Right lobe of liver (tissue), 6 donors: ENCODE measurements at regions not wholly inside any gene's neighbourhood (a gene's known extent, or its start where the extent isn't known, plus 50 kb on each side); places are given as distances from the start of the nearest gene placed in this dataset.

Experiments used
- ATAC-seq, 4 donors: fragments of 200-7000 bp; cut with Tn5 transposase; one replicate each; pipeline ENCODE4 v1.9.1; 2020; ENCODE audit warnings: mild to moderate bottlenecking in 4 of 4, moderate library complexity in 4 of 4
- DNase-seq, 3 donors: peaks; one replicate each; pipeline ENCODE4 v3.0.0-alpha.2; 2020
- H3K27ac ChIP-seq, 3 donors: fragments of 200-600 bp; one replicate each; pipeline ENCODE4 v1.8.0; 2022
- H3K27me3 ChIP-seq, 2 donors: fragments of 200-600 bp; one replicate each; pipeline ENCODE4 v1.8.0; 2022
- H3K36me3 ChIP-seq, 4 donors: fragments of 200-600 bp; sonication (generic) in 1 of 4; one replicate each; pipeline versions ENCODE4 v1.5.1 to v1.8.0; 2017 to 2022; ENCODE audit warnings: control low read depth in 1 of 4
- H3K4me1 ChIP-seq, 4 donors: fragments of 200-600 bp; sonication (generic) in 1 of 4; one replicate each; pipeline versions ENCODE4 v1.5.1 to v1.8.0; 2017 to 2022; ENCODE audit warnings: control low read depth in 1 of 4
- H3K4me3 ChIP-seq, 3 donors: fragments of 200-600 bp; one replicate each; pipeline ENCODE4 v1.8.0; 2022
- H3K9me3 ChIP-seq, 4 donors: fragments of 200-600 bp; sonication (generic) in 1 of 4; one replicate each; pipeline versions ENCODE4 v1.5.1 to v1.8.0; 2017 to 2022; ENCODE audit warnings: control low read depth in 1 of 4
- POLR2A ChIP-seq: fragments of 450-650 bp; IDR thresholded peaks from one replicate; pipeline ENCODE4 v1.6.1; 2017; ENCODE audit warnings: antibody characterized with exemption, mild to moderate bottlenecking
- WGBS: methylation state at CpG from one replicate; pipeline ENCODE4 v1.1.6; 2018; ENCODE audit warnings: low coverage, low lambda C conversion rate; ENCODE audit not compliant: insufficient coverage; ENCODE audit errors: missing lambda C conversion rate; 5-methylcytosine and 5-hydroxymethylcytosine counted together
- intact Hi-C, 2 donors: fragments of 100-400 bp; cut with DNase I; formaldehyde crosslinking; loops; one replicate each; pipeline versions ENCODE4 v1.11.2 to v1.14.1; 2022
- TF ChIP-seq, protein P1 (sequence below), 4 donors: fragments of 200-600 bp in 3 of 4; fragments of 450-650 bp in 1 of 4; IDR thresholded peaks; one replicate each; pipeline versions ENCODE4 v1.5.1 to v1.8.0; 2016 to 2022; ENCODE audit warnings: antibody characterized with exemption in 4 of 4, mild to moderate bottlenecking in 2 of 4
- donor health status: DM: no; HTN: yes; CAD: no.
- donor health status: DM: no; HTN: no; CAD: no.
- donor health status: DM: no; HTN: no; CAD: no.
- donor health status: DM: no; HTN: yes; CAD: no.
- donor health status: DM: no; HTN: yes; CAD: no.

DNA sequence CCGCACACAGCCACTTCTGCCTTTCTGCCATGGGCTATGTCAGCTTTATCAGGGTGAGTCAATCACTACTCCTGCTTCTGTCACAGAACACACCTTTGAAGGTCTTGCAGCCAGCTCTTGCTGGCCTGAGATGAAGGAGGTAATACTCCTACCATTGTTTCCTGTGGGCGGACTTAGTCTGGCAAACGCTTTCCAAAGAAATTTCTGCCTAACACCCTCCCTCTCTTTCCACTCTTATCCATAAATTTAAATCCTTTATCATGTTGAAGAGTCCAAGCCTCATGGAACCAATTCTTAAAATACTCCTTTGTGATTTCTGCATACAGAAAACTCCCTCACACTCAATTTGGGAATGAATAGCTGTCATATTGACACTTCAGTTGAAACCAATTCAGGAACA, 633.1 kb upstream of the CHRM3 start:
- H3K4me1 ChIP-seq: no peaks in the 10 kb centered on the region
- H3K27me3 ChIP-seq: no peaks in the 10 kb centered on the region
- H3K36me3 ChIP-seq: no peaks in the 10 kb centered on the region
- no peaks in the 10 kb centered on the region for H3K9me3 ChIP-seq
- no peak overlapping the region for H3K4me3 ChIP-seq
- DNase-seq: no peak
- intact Hi-C loops: no loop called here
- WGBS: 55% methylated on average over 2 of the region's 3 CpGs
- ATAC-seq: no peak
- no peak overlapping the region for H3K27ac ChIP-seq
- TF ChIP-seq, protein P1, sequence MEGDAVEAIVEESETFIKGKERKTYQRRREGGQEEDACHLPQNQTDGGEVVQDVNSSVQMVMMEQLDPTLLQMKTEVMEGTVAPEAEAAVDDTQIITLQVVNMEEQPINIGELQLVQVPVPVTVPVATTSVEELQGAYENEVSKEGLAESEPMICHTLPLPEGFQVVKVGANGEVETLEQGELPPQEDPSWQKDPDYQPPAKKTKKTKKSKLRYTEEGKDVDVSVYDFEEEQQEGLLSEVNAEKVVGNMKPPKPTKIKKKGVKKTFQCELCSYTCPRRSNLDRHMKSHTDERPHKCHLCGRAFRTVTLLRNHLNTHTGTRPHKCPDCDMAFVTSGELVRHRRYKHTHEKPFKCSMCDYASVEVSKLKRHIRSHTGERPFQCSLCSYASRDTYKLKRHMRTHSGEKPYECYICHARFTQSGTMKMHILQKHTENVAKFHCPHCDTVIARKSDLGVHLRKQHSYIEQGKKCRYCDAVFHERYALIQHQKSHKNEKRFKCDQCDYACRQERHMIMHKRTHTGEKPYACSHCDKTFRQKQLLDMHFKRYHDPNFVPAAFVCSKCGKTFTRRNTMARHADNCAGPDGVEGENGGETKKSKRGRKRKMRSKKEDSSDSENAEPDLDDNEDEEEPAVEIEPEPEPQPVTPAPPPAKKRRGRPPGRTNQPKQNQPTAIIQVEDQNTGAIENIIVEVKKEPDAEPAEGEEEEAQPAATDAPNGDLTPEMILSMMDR (IDR thresholded peaks at IDR 0.05): no peak
- TF ChIP-seq POLR2A: no peak

DNA sequence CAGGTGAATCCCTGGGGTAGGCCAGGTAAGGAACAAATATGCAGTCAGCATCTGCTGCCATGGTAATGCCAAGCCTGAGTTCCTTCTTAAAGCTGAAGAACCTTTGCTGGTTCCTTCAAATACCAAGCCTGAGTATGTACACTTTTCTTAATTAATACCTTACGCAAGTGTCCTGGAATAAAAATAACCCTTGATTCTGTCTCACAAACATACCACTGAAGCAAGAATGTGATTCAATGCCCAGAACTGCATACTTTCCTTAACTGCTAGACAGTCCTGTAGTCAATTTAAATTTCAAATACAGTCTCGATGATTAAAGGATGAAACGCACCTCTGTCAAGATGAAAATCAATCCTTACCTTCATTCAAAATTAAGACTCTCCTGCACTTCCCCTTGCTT, 634.0 kb upstream of the CHRM3 start:
- Histone ChIP-seq H3K9me3 (no peaks in the 10 kb centered on the region), H3K36me3 (no peaks in the 10 kb centered on the region)
- 79% methylated on average over 3 of the region's 3 CpGs for WGBS

DNA sequence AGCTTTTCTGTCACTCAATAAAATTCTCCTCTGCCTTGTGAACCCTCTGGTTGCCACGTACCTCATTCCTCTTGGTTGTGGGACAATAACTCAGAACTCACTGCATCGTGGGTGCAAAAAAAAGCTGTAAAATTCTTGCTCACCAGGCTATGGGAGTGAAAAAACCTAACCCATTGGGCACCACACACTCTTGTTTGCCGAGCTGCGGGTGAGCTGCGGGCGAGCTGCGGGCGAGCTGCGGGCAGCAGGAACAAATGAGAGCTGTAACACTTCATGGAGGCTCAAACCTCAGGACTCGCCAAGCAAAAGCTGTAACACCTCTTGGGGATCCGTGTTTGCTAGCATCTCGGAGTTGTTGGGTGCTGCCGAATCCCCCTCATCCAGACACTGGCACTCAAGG, 641.3 kb upstream of the CHRM3 start:
- H3K27ac ChIP-seq: no peak overlapping the region
- 78% methylated on average over 11 of the region's 13 CpGs for WGBS
- ATAC-seq: no peak

More for the DNA sequence above, 634.0 kb upstream of the CHRM3 start:
- intact Hi-C loops: no loop called here
- DNase-seq: no peak
- H3K4me3 ChIP-seq: no peak overlapping the region
- no peak for TF ChIP-seq POLR2A
- TF ChIP-seq, protein P1 (IDR thresholded peaks at IDR 0.05): no peak
- H3K27me3 ChIP-seq: no peaks in the 10 kb centered on the region
- ATAC-seq: no peak
- no peaks in the 10 kb centered on the region for H3K4me1 ChIP-seq
- no peak overlapping the region for H3K27ac ChIP-seq

DNA sequence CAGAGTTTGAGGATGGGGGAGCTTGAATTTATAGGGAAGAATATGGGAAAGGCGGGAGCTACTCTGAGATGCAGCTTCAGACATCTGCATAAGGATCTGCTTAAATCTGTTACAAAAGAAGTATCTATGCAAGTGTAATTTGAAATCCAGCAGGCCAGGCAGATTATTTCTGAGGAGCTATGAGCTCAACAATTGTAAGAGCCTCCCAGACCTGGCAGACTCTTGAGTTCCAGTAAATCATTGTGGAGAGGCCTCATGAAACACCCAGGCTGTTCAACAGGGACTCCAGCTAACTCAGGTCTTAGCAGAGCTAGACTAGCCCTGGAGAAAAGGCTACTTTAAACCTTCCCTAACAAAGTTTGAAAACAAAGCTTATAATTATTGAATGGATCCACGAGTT, 647.5 kb upstream of the CHRM3 start:
- TF ChIP-seq, protein P1 (IDR thresholded peaks at IDR 0.05): no peak
- TF ChIP-seq POLR2A: no peak
- intact Hi-C loops: no loop called here

More for the DNA sequence above, 641.3 kb upstream of the CHRM3 start:
- H3K27me3 ChIP-seq: no peaks in the 10 kb centered on the region
- no peaks in the 10 kb centered on the region for H3K36me3 ChIP-seq
- intact Hi-C loops: no loop called here
- TF ChIP-seq POLR2A: no peak
- TF ChIP-seq, protein P1 (IDR thresholded peaks at IDR 0.05): no peak
- H3K4me3 ChIP-seq: no peak overlapping the region
- H3K9me3 ChIP-seq: no peaks in the 10 kb centered on the region
- H3K4me1 ChIP-seq: no peaks in the 10 kb centered on the region
- DNase-seq: no peak

DNA sequence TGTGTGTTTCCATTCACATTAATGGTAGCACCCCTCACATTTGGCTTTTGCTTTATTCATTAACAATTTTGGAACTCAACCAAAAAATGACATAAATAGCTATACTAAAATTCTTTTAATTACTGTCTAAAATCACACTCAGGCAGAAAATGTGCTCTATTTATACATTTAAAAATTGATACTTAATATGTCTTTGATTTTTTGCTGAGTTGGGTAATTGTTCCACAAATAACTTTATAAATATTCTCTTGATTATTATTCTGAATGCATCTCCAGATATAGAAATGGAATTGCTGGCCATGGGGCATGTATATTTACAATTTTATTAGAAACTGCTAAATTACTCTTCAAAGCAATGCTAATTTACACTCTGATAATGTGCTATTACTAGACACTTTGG, 658.7 kb upstream of the CHRM3 start:
- Histone ChIP-seq H3K27me3 (no peaks in the 10 kb centered on the region), H3K4me1 (no peaks in the 10 kb centered on the region), H3K9me3 (no peaks in the 10 kb centered on the region), H3K27ac (no peak overlapping the region), H3K4me3 (no peak overlapping the region), H3K36me3 (no peaks in the 10 kb centered on the region)
- DNase-seq (no peak), ATAC-seq (no peak)
- intact Hi-C loops: no loop called here
- TF ChIP-seq POLR2A: no peak
- TF ChIP-seq, protein P1 (IDR thresholded peaks at IDR 0.05): no peak

More for the DNA sequence above, 647.5 kb upstream of the CHRM3 start:
- no peaks in the 10 kb centered on the region for H3K4me1 ChIP-seq
- DNase-seq (no peak), ATAC-seq (no peak)
- H3K27ac ChIP-seq: no peak overlapping the region
- H3K4me3 ChIP-seq: no peak overlapping the region
- 32% methylated on average over 2 of the region's 2 CpGs for WGBS
- no peaks in the 10 kb centered on the region for H3K9me3 ChIP-seq
- no peaks in the 10 kb centered on the region for H3K27me3 ChIP-seq
- no peaks in the 10 kb centered on the region for H3K36me3 ChIP-seq
